ENCODE measurements at regions not wholly inside any gene's neighbourhood (a gene's known extent, or its start where the extent isn't known, plus 50 kb on each side); places are given as distances from the start of the nearest gene placed in this dataset.

DNA sequence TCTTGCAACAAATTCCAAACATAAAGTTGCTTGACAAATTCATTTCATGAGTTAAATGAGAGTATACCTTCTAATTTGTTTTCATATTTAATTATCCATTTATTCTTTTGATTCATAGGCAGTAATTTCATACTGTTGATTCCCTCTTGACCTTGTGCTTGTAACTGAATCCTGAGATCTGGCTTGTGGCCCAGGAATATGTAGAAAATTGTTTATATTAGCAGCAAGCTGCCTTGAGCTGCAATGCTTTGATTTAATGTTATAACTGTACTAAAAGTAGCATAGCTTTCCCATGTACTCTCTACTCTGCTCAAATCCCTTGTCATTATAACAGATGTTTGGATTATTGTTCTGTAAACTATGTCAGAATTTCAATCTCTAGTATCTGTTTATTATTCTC, 780.7 kb downstream of the NR2F1-AS1 start:
- TF ChIP-seq, protein P1, sequence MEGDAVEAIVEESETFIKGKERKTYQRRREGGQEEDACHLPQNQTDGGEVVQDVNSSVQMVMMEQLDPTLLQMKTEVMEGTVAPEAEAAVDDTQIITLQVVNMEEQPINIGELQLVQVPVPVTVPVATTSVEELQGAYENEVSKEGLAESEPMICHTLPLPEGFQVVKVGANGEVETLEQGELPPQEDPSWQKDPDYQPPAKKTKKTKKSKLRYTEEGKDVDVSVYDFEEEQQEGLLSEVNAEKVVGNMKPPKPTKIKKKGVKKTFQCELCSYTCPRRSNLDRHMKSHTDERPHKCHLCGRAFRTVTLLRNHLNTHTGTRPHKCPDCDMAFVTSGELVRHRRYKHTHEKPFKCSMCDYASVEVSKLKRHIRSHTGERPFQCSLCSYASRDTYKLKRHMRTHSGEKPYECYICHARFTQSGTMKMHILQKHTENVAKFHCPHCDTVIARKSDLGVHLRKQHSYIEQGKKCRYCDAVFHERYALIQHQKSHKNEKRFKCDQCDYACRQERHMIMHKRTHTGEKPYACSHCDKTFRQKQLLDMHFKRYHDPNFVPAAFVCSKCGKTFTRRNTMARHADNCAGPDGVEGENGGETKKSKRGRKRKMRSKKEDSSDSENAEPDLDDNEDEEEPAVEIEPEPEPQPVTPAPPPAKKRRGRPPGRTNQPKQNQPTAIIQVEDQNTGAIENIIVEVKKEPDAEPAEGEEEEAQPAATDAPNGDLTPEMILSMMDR (conservative IDR thresholded peaks at IDR 0.05), result no peak
- TF ChIP-seq ZFX (IDR thresholded peaks at IDR 0.05), result no peak
